ENCODE measurements at regions not wholly inside any gene's neighbourhood (a gene's known extent, or its start where the extent isn't known, plus 50 kb on each side); places are given as distances from the start of the nearest gene placed in this dataset.

DNA sequence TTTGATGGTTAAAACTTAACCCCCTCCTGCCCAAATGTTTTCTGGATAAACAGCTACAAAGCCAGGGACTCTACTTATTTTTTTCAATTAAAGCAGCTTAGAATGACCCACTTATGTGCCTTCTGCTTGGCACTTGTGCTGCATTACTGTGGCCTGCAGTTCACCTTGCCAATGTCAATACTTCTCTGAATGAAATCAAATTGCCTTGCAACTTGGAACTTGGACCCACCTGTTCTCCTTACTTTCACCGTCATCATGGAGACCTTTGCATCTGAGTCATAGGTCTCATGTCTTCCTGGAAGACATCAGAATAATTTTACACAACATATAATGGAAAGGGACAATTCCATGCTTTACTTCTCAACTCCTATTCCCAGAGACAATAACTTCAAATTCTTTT is 92.1 kb upstream of the FHL2 start:
- H4K20me1 ChIP-seq (ENCODE audit: low read depth) = no peaks in the 10 kb centered on the region
- H3K9me3 ChIP-seq (ENCODE audit: low read depth) = no peaks in the 10 kb centered on the region
- H2AFZ ChIP-seq (replicated peaks) = no peak overlapping the region
- H3K27me3 ChIP-seq = no peaks in the 10 kb centered on the region
- TF ChIP-seq EZH2 (IDR thresholded peaks at IDR 0.05) = no peak
- TF ChIP-seq, protein P1, sequence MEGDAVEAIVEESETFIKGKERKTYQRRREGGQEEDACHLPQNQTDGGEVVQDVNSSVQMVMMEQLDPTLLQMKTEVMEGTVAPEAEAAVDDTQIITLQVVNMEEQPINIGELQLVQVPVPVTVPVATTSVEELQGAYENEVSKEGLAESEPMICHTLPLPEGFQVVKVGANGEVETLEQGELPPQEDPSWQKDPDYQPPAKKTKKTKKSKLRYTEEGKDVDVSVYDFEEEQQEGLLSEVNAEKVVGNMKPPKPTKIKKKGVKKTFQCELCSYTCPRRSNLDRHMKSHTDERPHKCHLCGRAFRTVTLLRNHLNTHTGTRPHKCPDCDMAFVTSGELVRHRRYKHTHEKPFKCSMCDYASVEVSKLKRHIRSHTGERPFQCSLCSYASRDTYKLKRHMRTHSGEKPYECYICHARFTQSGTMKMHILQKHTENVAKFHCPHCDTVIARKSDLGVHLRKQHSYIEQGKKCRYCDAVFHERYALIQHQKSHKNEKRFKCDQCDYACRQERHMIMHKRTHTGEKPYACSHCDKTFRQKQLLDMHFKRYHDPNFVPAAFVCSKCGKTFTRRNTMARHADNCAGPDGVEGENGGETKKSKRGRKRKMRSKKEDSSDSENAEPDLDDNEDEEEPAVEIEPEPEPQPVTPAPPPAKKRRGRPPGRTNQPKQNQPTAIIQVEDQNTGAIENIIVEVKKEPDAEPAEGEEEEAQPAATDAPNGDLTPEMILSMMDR (IDR thresholded peaks at IDR 0.05) = no peak
- TF ChIP-seq EZH2phosphoT487 (IDR thresholded peaks at IDR 0.05) = no peak
- H3K4me1 ChIP-seq = no peaks in the 10 kb centered on the region
- Mint-ChIP-seq H3K27ac (no peak overlapping the region), H3K4me1 (peaks cover 7% of the 10 kb centered on the region), H3K9me3 (peaks cover 23% of the 10 kb centered on the region), H3K4me3 (no peak overlapping the region), H3K36me3 (no peaks in the 10 kb centered on the region), H3K27me3 (ENCODE audit: insufficient read depth, low read depth) (no peaks in the 10 kb centered on the region)
- H3K27ac ChIP-seq = no peak overlapping the region
- H3K9ac ChIP-seq = no peak overlapping the region
- DNase-seq (ENCODE audit: low spot score) = no peak
- H3K4me2 ChIP-seq = no peak overlapping the region
- H3F3A ChIP-seq (ENCODE audit: low read depth) = no peaks in the 10 kb centered on the region
- no peaks in the 10 kb centered on the region for H3K36me3 ChIP-seq
- H3K79me2 ChIP-seq (ENCODE audit: low read depth) = no peaks in the 10 kb centered on the region
- H3K4me3 ChIP-seq = no peak overlapping the region

DNA sequence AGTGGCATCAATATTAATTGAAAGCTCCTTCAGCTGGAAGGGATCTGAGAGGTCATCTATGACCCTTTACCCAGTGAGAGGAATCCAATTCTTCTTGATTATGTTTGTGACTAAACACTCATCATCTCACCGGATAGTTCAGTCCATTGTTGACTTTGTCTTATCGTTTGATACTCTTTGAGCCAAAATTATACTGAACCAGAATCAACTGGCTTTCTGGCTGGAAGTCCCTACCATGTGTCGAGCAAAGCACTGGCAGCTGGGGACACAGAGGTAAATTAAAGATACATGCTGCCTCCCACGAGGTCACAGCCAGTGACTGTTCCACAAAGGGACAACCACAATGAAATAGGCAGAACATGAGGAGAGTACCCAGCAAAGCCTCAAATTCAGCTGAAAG is 91.4 kb upstream of the FHL2 start:
- Histone ChIP-seq H2AFZ (replicated peaks) (no peak overlapping the region), H3K36me3 (no peaks in the 10 kb centered on the region), H4K20me1 (ENCODE audit: low read depth) (no peaks in the 10 kb centered on the region), H3K9me3 (ENCODE audit: low read depth) (no peaks in the 10 kb centered on the region), H3K4me3 (no peak overlapping the region), H3K79me2 (ENCODE audit: low read depth) (no peaks in the 10 kb centered on the region), H3K27me3 (no peaks in the 10 kb centered on the region), H3K4me1 (no peaks in the 10 kb centered on the region), H3F3A (ENCODE audit: low read depth) (no peaks in the 10 kb centered on the region), H3K9ac (no peak overlapping the region), H3K27ac (no peak overlapping the region), H3K4me2 (no peak overlapping the region)
- H3K9me3 Mint-ChIP-seq = peaks cover 29% of the 10 kb centered on the region
- no peak overlapping the region for H3K27ac Mint-ChIP-seq
- peaks cover 5% of the 10 kb centered on the region for H3K4me1 Mint-ChIP-seq
- H3K36me3 Mint-ChIP-seq = no peaks in the 10 kb centered on the region
- TF ChIP-seq EZH2phosphoT487 (IDR thresholded peaks at IDR 0.05) (no peak), EZH2 (IDR thresholded peaks at IDR 0.05) (no peak)
- TF ChIP-seq, protein P1 (IDR thresholded peaks at IDR 0.05) = no peak
- DNase-seq (ENCODE audit: low spot score) = no peak
- no peak overlapping the region for H3K4me3 Mint-ChIP-seq
- no peaks in the 10 kb centered on the region for H3K27me3 Mint-ChIP-seq (ENCODE audit: insufficient read depth, low read depth)

DNA sequence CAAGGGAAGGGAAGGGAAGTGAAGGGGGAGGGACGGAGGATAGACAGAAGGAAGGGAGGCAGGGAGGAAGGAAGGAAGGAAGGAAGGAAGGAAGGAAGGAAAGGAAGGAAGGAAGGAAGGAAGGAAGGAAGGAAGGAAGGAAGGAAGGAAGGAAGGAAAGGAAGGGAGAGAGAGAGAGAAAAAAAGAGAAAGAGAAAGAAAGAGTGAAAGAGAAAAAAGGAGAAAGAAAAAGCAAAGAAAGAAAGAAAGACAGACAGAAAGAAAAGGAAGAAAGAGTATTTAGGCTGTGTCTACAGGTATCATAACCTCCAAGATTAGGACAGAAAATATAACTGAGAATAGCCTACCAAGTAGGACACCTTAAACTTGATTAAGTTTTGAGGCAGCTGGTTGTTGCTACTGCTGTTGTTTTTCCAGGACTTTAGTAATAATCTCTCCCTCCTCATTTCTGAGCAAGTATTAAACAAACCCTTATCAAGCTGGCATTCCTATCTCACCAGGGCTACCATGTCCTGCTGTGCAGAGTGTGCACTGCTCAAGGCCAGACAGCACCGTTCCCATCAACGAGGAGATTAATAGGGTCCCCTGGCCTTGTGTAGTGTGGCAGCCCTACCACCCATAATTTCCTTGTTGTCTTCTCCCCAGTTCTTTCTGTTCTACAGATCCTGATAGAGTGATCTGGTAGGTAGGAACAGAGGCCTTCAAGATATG is 90.5 kb upstream of the FHL2 start:
- no peak for DNase-seq (ENCODE audit: low spot score)

More for the DNA sequence above, 90.5 kb upstream of the FHL2 start:
- Histone ChIP-seq H3F3A (ENCODE audit: low read depth) (no peaks in the 10 kb centered on the region), H3K36me3 (no peaks in the 10 kb centered on the region), H2AFZ (replicated peaks) (no peak overlapping the region), H3K4me3 (no peak overlapping the region), H3K27ac (no peak overlapping the region), H3K4me2 (no peak overlapping the region), H3K4me1 (no peaks in the 10 kb centered on the region), H3K9ac (no peak overlapping the region), H3K79me2 (ENCODE audit: low read depth) (no peaks in the 10 kb centered on the region), H3K9me3 (ENCODE audit: low read depth) (no peaks in the 10 kb centered on the region), H3K27me3 (no peaks in the 10 kb centered on the region), H4K20me1 (ENCODE audit: low read depth) (no peaks in the 10 kb centered on the region)
- Mint-ChIP-seq H3K4me3 (no peak overlapping the region), H3K27ac (peak overlapping the region; percentile 55), H3K4me1 (peaks cover 5% of the 10 kb centered on the region), H3K27me3 (ENCODE audit: insufficient read depth, low read depth) (no peaks in the 10 kb centered on the region), H3K36me3 (no peaks in the 10 kb centered on the region), H3K9me3 (peaks cover 28% of the 10 kb centered on the region)
- TF ChIP-seq, protein P1 (IDR thresholded peaks at IDR 0.05) = no peak
- TF ChIP-seq EZH2 (IDR thresholded peaks at IDR 0.05) (no peak), EZH2phosphoT487 (IDR thresholded peaks at IDR 0.05) (no peak)
